NCI-H2107 treated with DMSO at 0.1 percent for 48 hours (cell line): ENCODE measurements at regions not wholly inside any gene's neighbourhood (a gene's known extent, or its start where the extent isn't known, plus 50 kb on each side); places are given as distances from the start of the nearest gene placed in this dataset.

Experiments
- DNase-seq: peaks from one replicate; lab custom pipeline; 2025; ENCODE audit not compliant: unreplicated experiment; lab: John Stamatoyannopoulos, UW

DNA sequence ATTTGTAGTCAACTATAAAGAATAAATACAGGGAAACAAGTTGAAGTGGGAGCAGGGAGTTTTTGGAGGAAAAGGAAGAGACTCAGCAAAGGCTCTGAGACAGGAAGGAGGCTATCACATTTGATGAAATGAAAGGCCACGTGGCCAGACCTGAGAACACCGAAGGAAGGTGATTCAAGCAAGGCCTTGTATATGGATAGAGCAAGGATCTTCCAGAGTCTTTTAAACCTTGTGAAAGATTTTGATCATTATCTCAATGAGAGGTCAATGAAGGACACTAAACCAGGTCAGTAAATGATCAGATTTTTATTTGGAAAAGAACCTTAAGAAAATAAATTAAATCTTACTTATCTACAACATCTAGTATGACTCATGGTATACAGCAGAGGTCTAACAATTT, 523.5 kb downstream of the SLC16A7 start:
- DNase-seq: no peak

DNA sequence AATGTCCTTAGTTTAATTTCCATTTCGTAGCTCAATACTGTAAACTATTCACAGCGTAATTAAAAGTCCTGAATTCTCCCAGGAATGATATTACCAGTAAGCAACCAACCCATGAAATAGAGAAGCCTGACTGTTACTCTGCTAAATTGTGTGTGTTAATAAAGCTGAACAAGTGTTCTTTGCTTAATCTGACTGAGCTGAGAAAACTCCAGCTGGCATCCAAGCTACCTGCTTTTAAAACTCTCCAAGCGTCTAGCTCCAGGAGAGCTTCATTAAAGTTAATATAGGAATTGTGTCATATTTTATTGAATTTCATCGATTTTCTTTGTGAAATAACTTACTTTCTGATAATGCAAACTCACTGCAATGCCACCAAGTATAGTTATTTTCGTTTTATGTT, 524.4 kb downstream of the SLC16A7 start:
- no peak for DNase-seq

DNA sequence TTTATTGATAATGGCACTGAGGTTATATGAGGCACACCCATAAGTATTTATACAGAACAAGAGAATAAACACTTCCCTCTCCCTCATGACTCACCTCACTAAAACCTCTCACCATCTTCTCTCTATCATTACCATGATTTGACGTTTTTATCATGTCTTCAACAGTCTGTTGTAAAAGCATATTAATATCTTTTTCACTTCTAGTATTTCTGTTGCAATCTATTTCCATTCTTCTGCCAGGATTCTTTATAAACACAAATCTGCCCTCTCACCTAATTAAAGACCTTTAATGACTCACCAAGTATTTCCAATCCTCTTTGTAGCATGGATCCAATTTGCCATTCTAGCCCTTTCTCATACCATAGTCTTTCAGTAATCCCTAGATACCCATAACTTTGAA, 527.7 kb downstream of the SLC16A7 start:
- no peak for DNase-seq

- no peak for DNase-seq
Measured at GRCh38 chr12:60137513-60137912, 541.7 kb downstream of the SLC16A7 start.

GRCh38 chr12:60138526-60138925, 542.7 kb downstream of the SLC16A7 start:
- no peak for DNase-seq

GRCh38 chr12:60144395-60144794, 548.6 kb downstream of the SLC16A7 start:
- no peak for DNase-seq

GRCh38 chr12:60148109-60148508, 552.3 kb downstream of the SLC16A7 start:
- no peak for DNase-seq

- DNase-seq: no peak
Measured at GRCh38 chr12:60148831-60149230, 553.0 kb downstream of the SLC16A7 start.

- no peak for DNase-seq
Measured at GRCh38 chr12:60152756-60153155, 556.9 kb downstream of the SLC16A7 start.

DNA sequence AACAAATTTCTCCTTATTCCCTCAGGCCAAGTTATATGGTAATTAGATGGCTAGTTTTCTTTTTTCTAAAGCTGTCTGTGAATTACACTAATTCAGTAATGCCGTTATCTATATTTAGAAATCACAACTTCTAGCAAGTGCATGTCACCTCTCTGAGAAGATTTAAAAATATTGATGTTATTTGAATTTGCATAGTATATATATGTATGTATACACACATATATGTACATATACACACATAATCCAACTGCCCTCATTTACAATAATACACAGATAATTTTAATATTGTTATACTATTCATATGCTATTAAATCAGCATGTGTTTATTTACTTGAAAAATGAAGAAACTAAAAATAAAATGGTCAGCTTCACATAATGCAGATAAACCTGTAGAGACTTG, 563.9 kb downstream of the SLC16A7 start:
- DNase-seq: no peak

DNA sequence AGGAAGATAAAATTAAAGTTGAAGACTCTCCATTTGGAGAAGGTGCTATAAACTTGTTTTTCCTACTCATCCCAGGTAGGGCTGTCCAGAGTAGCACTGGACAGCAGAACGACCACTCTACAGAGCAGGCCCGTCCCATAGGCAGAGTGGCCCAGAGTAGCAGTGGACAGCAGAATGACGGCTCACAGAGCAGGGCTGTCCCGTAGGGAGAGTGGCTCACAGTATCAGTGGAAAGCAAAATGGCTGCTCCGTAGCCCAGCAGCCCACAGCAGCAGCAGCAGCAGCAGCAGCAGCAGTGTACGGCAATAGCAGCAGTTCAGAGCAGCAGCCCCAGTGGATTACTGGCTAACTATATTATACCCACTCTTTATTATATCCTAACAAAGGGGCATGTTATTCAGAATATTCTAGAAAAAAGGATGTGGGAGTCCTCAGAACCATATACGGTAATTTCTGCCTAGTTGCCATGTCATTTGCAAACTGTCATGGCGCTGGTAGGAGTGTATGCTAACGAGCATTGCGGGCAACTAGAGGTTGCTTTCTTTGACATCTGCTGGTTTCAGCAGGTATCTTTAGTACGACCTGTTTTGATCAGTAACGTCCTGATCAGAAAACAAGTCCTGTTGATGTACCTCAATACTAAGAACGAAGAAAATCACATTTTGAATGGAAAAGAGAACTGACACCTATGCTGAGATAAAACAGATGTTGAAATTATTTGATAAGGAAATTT, 567.3 kb downstream of the SLC16A7 start:
- DNase-seq: no peak

DNA sequence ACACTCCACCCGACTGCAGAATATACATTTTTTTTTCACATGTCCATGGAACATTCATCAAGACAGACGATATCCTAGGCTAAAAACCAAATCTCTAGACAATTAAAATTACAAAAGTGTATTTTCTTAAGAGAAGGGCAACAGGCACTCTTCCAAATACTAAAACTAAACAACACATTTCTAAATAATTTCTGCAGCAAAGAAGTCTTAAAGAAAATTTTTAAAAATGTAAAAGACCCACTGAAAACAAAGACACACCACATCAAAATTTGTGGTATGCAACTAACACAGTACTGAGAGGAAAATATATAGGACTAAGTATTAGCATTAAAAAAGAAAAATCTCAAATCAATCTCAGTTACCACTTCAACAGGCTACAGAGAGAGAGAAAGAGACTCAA, 570.0 kb downstream of the SLC16A7 start:
- DNase-seq: no peak

DNA sequence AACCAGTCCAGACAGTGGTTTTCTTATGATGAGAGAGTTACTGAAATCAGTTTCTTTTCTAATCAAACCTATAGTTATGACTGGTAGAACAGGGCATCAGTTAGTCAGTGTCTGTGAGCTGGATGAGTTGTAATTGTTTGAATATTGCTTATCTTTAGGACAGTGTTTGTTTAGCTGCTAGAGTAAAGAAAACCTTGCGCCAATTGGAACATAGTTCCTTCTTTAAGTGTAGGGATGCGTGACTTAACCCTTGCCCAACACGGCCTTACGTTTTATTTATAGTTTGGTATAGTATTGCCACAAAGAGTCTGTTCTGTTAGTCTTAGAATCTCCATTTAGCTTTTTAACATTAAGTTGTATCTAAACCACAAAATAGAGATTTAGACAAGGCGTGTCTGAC, 572.6 kb downstream of the SLC16A7 start:
- no peak for DNase-seq

DNA sequence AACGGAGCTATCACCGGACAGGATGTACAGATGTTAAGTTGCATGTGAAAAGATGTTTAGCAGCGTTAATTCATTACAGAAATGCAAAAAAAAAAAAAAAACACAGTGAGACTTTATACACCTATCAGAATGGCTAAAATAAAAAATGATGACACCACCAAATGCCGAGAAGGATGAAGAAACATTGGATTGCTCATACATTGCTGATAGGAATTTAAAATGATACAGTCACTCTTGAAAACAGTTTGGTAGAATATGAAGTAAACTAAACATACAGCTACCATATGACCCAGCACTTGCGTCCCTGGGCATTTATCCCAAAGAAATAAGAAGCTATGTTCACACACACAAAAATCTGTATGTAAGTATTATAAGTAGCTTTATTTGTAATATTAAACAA, 574.1 kb downstream of the SLC16A7 start:
- no peak for DNase-seq

DNA sequence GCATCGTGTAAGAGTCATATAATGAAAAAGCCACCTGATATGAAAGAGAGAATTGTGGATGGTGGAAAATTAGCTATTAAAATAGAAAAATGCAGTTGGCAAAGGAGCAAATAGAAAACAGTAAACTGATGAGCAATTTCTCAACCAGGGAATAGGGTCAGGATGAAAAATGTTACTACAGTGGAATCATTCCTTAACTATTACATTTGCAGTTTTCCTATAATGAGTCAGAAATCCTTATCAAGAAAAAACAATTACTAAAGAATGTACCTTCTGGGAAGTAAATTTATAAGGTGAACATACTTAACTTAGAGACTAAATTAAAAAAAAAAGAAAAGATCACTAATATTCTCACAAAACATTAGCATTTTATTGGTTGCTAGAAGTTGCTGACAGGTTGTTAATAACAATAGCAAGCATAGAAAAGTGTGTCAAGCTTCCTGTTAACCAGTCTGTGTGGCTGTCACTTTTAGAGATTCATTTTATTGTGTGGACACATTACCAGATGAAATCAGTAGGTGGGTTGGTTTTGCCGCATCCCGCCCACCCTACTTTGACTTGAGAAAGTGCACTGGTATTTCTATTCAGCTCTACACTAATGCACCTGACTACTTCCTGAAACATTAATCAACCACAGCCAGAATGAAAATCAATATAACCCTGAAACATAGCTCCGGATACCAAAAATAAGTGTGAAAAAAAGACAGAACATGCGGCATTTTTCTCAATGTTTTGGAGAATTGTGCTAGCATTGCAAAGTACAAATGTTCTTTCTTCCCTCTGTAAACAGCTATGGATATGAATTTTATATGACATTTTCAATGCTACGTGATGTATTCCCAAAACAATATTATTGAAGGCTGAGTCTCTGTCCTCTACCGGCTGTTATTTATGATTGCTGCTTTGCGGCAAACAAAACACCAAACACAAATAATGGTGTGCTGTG, 576.7 kb downstream of the SLC16A7 start:
- no peak for DNase-seq

DNA sequence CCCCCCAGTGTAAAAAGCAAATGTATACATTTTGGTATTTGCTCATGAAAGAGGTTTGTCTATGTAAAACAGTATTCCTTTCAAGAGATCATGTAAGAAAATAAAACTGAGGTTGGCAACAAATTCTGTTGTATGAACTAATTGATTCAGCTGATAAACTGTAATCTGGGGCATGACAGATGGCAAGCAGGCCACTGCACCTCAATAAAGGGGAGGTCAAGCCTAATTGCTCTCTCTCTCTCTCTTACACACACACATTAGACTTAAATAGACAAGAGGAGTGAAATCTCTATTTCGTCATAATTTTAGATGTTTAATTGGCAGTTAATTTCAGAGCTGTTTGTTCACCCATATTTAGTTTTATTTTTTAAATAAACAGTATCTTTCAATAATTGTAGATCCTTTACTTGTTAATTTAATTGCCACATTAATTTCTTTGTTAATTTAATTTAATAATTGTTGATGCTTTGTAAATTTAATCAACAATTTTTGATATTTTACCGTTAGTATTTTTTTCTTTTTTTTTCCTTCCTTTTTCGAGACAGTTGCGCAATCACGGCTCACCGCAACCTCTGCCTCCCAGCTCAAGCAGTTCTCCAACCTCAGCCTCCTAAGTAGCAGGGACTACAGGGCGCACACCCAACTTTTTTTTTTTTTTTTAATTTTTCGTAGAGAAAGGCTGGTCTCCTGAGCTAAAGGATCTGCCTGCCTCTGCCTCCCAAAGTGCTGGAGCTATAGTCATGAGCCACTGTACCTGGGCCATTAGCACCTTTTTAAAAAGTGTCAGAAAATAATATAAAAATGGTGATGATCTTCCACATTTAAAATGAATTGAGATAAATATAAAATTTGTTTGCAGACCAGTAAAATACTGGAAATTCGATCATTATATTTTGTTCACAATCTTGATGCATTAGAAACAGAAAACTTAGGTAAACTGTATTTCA, 577.7 kb downstream of the SLC16A7 start:
- DNase-seq: no peak

- DNase-seq: no peak
Measured at GRCh38 chr12:60174476-60174875, 578.6 kb downstream of the SLC16A7 start.

DNA sequence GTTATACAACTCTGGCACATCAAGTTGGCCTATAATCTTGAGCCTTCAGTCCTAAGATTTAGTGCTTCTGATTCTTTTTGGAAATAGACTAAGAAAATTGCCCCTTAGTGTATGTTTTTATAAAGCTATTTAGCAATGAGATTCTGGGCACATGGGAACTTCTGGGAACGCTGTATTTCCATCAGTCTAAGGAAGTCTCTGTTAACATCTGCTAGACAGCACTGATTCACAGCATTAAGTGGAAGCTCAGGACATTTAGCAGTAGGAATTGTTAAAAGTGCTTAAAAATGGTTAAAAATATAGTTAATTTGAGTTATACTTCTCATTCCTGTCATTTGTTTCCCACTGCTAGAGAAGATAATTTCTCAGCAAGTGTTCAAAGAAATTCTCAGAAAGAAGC, 579.1 kb downstream of the SLC16A7 start:
- DNase-seq: no peak

GRCh38 chr12:60176891-60177290, 581.1 kb downstream of the SLC16A7 start:
- no peak for DNase-seq

- no peak for DNase-seq
Measured at GRCh38 chr12:60180298-60180697, 584.5 kb downstream of the SLC16A7 start.

GRCh38 chr12:60182354-60182753, 586.5 kb downstream of the SLC16A7 start:
- DNase-seq: no peak
